MM.1S (cell line): ENCODE measurements at regions not wholly inside any gene's neighbourhood (a gene's known extent, or its start where the extent isn't known, plus 50 kb on each side); places are given as distances from the start of the nearest gene placed in this dataset.

Source experiments
- DNase-seq: peaks from one replicate; pipeline ENCODE4 v3.0.0-alpha.2; 2015
- H2AFZ ChIP-seq: fragments of 300-600 bp; sonication (generic); 2 replicates; pipeline ENCODE4 v1.6.0; 2016; ENCODE audit warnings: antibody characterized with exemption, low read length
- H3F3A ChIP-seq: fragments of 300-600 bp; sonication (generic); 2 replicates; pipeline ENCODE4 v1.6.1; 2016; ENCODE audit warnings: mild to moderate bottlenecking, antibody characterized with exemption, low read length, moderate library complexity, mixed read lengths; ENCODE audit not compliant: insufficient read depth
- H3K27ac ChIP-seq: fragments of 300-600 bp; sonication (generic); 2 replicates; pipeline ENCODE4 v1.5.1; 2016; ENCODE audit warnings: mild to moderate bottlenecking, low read length
- H3K27me3 ChIP-seq: fragments of 300-600 bp; sonication (generic); replicated peaks from 2 replicates; pipeline ENCODE4 v1.6.0; 2016; ENCODE audit warnings: low read length; ENCODE audit not compliant: insufficient read depth
- H3K36me3 ChIP-seq: fragments of 300-600 bp; sonication (generic); replicated peaks from 2 replicates; pipeline ENCODE4 v1.6.1; 2016; ENCODE audit warnings: mild to moderate bottlenecking, low read length, mixed read lengths; ENCODE audit not compliant: insufficient read depth
- H3K4me1 ChIP-seq: fragments of 300-600 bp; sonication (generic); 2 replicates; pipeline ENCODE4 v1.6.1; 2016; ENCODE audit warnings: low read length, mixed read lengths
- H3K4me2 ChIP-seq: fragments of 300-600 bp; sonication (generic); 2 replicates; pipeline ENCODE4 v1.6.0; 2016; ENCODE audit warnings: low read depth, low read length
- H3K4me3 ChIP-seq: fragments of 300-600 bp; sonication (generic); 2 replicates; pipeline ENCODE4 v1.5.1; 2016; ENCODE audit warnings: low read length, mixed read lengths
- H3K79me2 ChIP-seq: fragments of 300-600 bp; sonication (generic); 2 replicates; pipeline ENCODE4 v1.6.1; 2016; ENCODE audit warnings: mixed run types, low read length, mixed read lengths
- H3K9ac ChIP-seq: fragments of 300-600 bp; sonication (generic); 2 replicates; pipeline ENCODE4 v1.6.1; 2016; ENCODE audit warnings: low read length, mixed read lengths
- H3K9me2 ChIP-seq: fragments of 300-600 bp; sonication (generic); replicated peaks from 2 replicates; pipeline ENCODE4 v1.6.1; 2016; ENCODE audit warnings: mild to moderate bottlenecking, low read length, mixed read lengths; ENCODE audit not compliant: insufficient read depth
- H3K9me3 ChIP-seq: fragments of 300-600 bp; sonication (generic); replicated peaks from 2 replicates; pipeline ENCODE4 v1.6.1; 2016; ENCODE audit warnings: mild to moderate bottlenecking, low read length, mixed read lengths; ENCODE audit not compliant: insufficient read depth
- H4K20me1 ChIP-seq: fragments of 300-600 bp; sonication (generic); 2 replicates; pipeline ENCODE4 v1.6.1; 2016; ENCODE audit warnings: mild to moderate bottlenecking, low read length, moderate library complexity, mixed read lengths; ENCODE audit not compliant: insufficient read depth
- CTCF ChIP-seq: fragments of 300-600 bp; sonication (generic); IDR thresholded peaks from 2 replicates; pipeline ENCODE4 v1.5.1; 2016; ENCODE audit warnings: antibody characterized with exemption, low read length, mixed read lengths
- EZH2 ChIP-seq: fragments of 300-600 bp; sonication (generic); optimal IDR thresholded peaks from 2 replicates; pipeline ENCODE3; 2017; ENCODE audit warnings: low read depth, mild to moderate bottlenecking, antibody characterized with exemption, low read length, mixed read lengths
- EZH2phosphoT487 ChIP-seq: fragments of 300-600 bp; sonication (generic); IDR thresholded peaks from 2 replicates; pipeline ENCODE4 v1.6.1; 2018; ENCODE audit warnings: antibody characterized with exemption, low read length

GRCh38 chr2:217706513-217706912 lies 296.3 kb downstream of the TNS1 start:
- no peaks in the 10 kb centered on the region for H3K4me1 ChIP-seq
- no peak overlapping the region for H3K27ac ChIP-seq
- H3K9me2 ChIP-seq, result no peaks in the 10 kb centered on the region
- no peak overlapping the region for H2AFZ ChIP-seq
- H4K20me1 ChIP-seq, result no peaks in the 10 kb centered on the region
- H3K9me3 ChIP-seq, result no peaks in the 10 kb centered on the region
- no peaks in the 10 kb centered on the region for H3K79me2 ChIP-seq
- no peak overlapping the region for H3K9ac ChIP-seq
- TF ChIP-seq CTCF (no peak), EZH2phosphoT487 (no peak), EZH2 (no peak)
- no peak overlapping the region for H3K4me3 ChIP-seq
- DNase-seq, result no peak
- H3K27me3 ChIP-seq, result no peaks in the 10 kb centered on the region
- no peaks in the 10 kb centered on the region for H3F3A ChIP-seq
- no peak overlapping the region for H3K4me2 ChIP-seq
- H3K36me3 ChIP-seq, result no peaks in the 10 kb centered on the region

- no peaks in the 10 kb centered on the region for H3F3A ChIP-seq
- no peak for TF ChIP-seq CTCF
- TF ChIP-seq EZH2phosphoT487, result no peak
- no peak for TF ChIP-seq EZH2
- DNase-seq, result no peak
- no peaks in the 10 kb centered on the region for H3K4me1 ChIP-seq
- H3K9ac ChIP-seq, result no peak overlapping the region
- no peak overlapping the region for H2AFZ ChIP-seq
- H3K79me2 ChIP-seq, result no peaks in the 10 kb centered on the region
- no peak overlapping the region for H3K4me3 ChIP-seq
- no peaks in the 10 kb centered on the region for H3K27me3 ChIP-seq
- no peaks in the 10 kb centered on the region for H3K36me3 ChIP-seq
- no peaks in the 10 kb centered on the region for H3K9me3 ChIP-seq
- no peak overlapping the region for H3K4me2 ChIP-seq
- no peaks in the 10 kb centered on the region for H3K9me2 ChIP-seq
- no peak overlapping the region for H3K27ac ChIP-seq
- H4K20me1 ChIP-seq, result no peaks in the 10 kb centered on the region
Observed at GRCh38 chr2:217706095-217706494, 296.7 kb downstream of the TNS1 start.

GRCh38 chr2:217705461-217705860 lies 297.3 kb downstream of the TNS1 start:
- H3K27ac ChIP-seq, result no peak overlapping the region
- H3K27me3 ChIP-seq, result no peaks in the 10 kb centered on the region
- H3K79me2 ChIP-seq, result no peaks in the 10 kb centered on the region
- H2AFZ ChIP-seq, result no peak overlapping the region
- no peak overlapping the region for H3K4me2 ChIP-seq
- no peaks in the 10 kb centered on the region for H3K9me2 ChIP-seq
- no peak overlapping the region for H3K4me3 ChIP-seq
- H4K20me1 ChIP-seq, result no peaks in the 10 kb centered on the region
- H3K9me3 ChIP-seq, result no peaks in the 10 kb centered on the region
- no peaks in the 10 kb centered on the region for H3K4me1 ChIP-seq
- H3F3A ChIP-seq, result no peaks in the 10 kb centered on the region
- no peak overlapping the region for H3K9ac ChIP-seq
- no peak for TF ChIP-seq EZH2phosphoT487
- TF ChIP-seq CTCF, result no peak
- TF ChIP-seq EZH2, result no peak
- no peak for DNase-seq
- no peaks in the 10 kb centered on the region for H3K36me3 ChIP-seq
